Spleen (tissue), 11 donors: ENCODE measurements at regions not wholly inside any gene's neighbourhood (a gene's known extent, or its start where the extent isn't known, plus 50 kb on each side); places are given as distances from the start of the nearest gene placed in this dataset.

Experiments
- DNase-seq: peaks from one replicate; pipeline ENCODE4 v3.0.0-alpha.2; 2020
- H3K27ac ChIP-seq, 8 donors: fragments of 200-600 bp; sonication (generic) in 7 of 8; 1 replicate in 4 of 8; 2 replicates in 4 of 8; pipeline versions ENCODE4 v1.5.0 to v1.8.0; 2016 to 2021; ENCODE audit warnings: inconsistent platforms in 4 of 8, mild to moderate bottlenecking in 4 of 8, moderate library complexity in 1 of 8
- H3K27me3 ChIP-seq, 7 donors: fragments of 200-600 bp; sonication (generic) in 6 of 7; replicated peaks in 1 of 7; 1 replicate in 4 of 7; 2 replicates in 3 of 7; pipeline versions ENCODE4 v1.5.0 to v1.8.0; 2016 to 2021; ENCODE audit warnings: inconsistent platforms in 3 of 7, mild to moderate bottlenecking in 1 of 7
- H3K36me3 ChIP-seq, 6 donors: fragments of 200-600 bp; sonication (generic) in 5 of 6; 1 replicate in 4 of 6; 2 replicates in 2 of 6; pipeline versions ENCODE4 v1.5.0 to v1.8.0; 2016 to 2021; ENCODE audit warnings: inconsistent platforms in 2 of 6
- H3K4me1 ChIP-seq, 6 donors: fragments of 200-600 bp; sonication (generic) in 5 of 6; 1 replicate in 3 of 6; 2 replicates in 3 of 6; pipeline versions ENCODE4 v1.5.0 to v1.8.0; 2016 to 2021; ENCODE audit warnings: inconsistent platforms in 3 of 6
- H3K4me3 ChIP-seq, 8 donors: fragments of 200-600 bp; sonication (generic) in 7 of 8; 1 replicate in 4 of 8; 2 replicates in 4 of 8; pipeline versions ENCODE4 v1.5.0 to v1.8.0; 2016 to 2021; ENCODE audit warnings: inconsistent platforms in 4 of 8, mild to moderate bottlenecking in 4 of 8, moderate library complexity in 2 of 8
- H3K9me3 ChIP-seq, 8 donors: fragments of 200-600 bp; sonication (generic) in 7 of 8; 1 replicate in 4 of 8; 2 replicates in 4 of 8; pipeline versions ENCODE4 v1.5.0 to v1.8.0; 2016 to 2021; ENCODE audit warnings: inconsistent platforms in 4 of 8
- POLR2A ChIP-seq, 3 donors: fragments of 450-650 bp; IDR thresholded peaks; one replicate each; pipeline ENCODE4 v1.5.1; 2017; ENCODE audit warnings: antibody characterized with exemption in 3 of 3, mild to moderate bottlenecking in 1 of 3
- POLR2AphosphoS5 ChIP-seq, 3 donors: sonication (generic); formaldehyde crosslinking; IDR thresholded peaks; one replicate each; pipeline ENCODE4 v1.5.1; 2017; ENCODE audit warnings: antibody characterized with exemption in 3 of 3
- WGBS, 5 donors: extraction: QIAGEN DNeasy Blood & Tissue Kit in 3 of 5; methylation state at CpG; one replicate each; pipeline versions ENCODE4 v1.1.5 to v1.1.7; 2013 to 2018; 5-methylcytosine and 5-hydroxymethylcytosine counted together
- intact Hi-C: fragments of 100-400 bp; cut with DNase I; formaldehyde crosslinking; loops from one replicate; pipeline ENCODE4 v1.15.0; 2023; ENCODE audit warnings: low total_unique reads
- TF ChIP-seq, protein P1 (sequence below), 11 experiments: fragments of 200-600 bp in 7 of 11; fragments of 450-650 bp in 4 of 11; sonication (generic) in 4 of 11; IDR thresholded peaks in 8 of 11; conservative IDR thresholded peaks in 3 of 11; 1 replicate in 7 of 11; 2 replicates in 4 of 11; pipeline versions ENCODE4 v1.4.0 to v1.8.0; 2016 to 2021; ENCODE audit warnings: antibody characterized with exemption in 11 of 11, inconsistent platforms in 4 of 11, mild to moderate bottlenecking in 1 of 11
- donor health status: healthy with polysubstance abuse.
- donor health status: DM: no; HTN: no; CAD: no; lungs with moderate emphysema.
- donor health status: DM: no; HTN: no; CAD: no.
- donor health status: Bipolar disorder and iron deficiency.
- donor health status: healthy.
- donor health status: DM: no; HTN: no; CAD: no.
- donor health status: DM: yes; HTN: yes; CAD: no.

DNA sequence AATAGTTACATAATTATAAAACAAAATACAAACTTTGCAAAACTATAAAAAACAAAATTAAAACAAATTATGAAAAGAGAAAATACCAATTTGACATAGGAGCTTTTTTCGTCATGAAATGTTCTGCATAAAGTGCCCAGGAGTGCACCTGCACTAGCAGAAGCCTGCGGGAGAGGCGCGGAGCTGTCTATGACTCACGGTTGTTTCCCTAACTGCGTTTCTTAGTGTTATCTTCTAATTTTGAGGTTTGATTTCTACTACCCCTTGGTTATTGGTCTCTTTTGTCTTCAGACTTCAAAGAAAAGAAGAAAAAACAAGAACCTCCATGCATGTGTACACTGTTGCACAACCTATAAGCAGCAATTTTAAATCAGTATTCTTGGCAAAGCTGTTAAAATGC is 740.9 kb upstream of the LRRC4C start:
- Histone ChIP-seq H3K36me3 (no peaks in the 10 kb centered on the region), H3K9me3 (peaks cover 0 to 34% (median 6%) of the 10 kb centered on the region in 8 donors), H3K27me3 (no peaks in the 10 kb centered on the region), H3K4me1 (no peaks in the 10 kb centered on the region), H3K4me3 (no peak overlapping the region), H3K27ac (no peak overlapping the region)
- 90 to 95% (median 95%) methylated on average over 6 of the region's 6 CpGs for WGBS, 5 donors
- peak; percentile 56 for DNase-seq
- TF ChIP-seq POLR2A (IDR thresholded peaks at IDR 0.05) (no peak), POLR2AphosphoS5 (IDR thresholded peaks at IDR 0.05) (no peak)
- TF ChIP-seq, protein P1, sequence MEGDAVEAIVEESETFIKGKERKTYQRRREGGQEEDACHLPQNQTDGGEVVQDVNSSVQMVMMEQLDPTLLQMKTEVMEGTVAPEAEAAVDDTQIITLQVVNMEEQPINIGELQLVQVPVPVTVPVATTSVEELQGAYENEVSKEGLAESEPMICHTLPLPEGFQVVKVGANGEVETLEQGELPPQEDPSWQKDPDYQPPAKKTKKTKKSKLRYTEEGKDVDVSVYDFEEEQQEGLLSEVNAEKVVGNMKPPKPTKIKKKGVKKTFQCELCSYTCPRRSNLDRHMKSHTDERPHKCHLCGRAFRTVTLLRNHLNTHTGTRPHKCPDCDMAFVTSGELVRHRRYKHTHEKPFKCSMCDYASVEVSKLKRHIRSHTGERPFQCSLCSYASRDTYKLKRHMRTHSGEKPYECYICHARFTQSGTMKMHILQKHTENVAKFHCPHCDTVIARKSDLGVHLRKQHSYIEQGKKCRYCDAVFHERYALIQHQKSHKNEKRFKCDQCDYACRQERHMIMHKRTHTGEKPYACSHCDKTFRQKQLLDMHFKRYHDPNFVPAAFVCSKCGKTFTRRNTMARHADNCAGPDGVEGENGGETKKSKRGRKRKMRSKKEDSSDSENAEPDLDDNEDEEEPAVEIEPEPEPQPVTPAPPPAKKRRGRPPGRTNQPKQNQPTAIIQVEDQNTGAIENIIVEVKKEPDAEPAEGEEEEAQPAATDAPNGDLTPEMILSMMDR (IDR thresholded peaks at IDR 0.05 in 8 of 11, conservative IDR thresholded peaks at IDR 0.05 in 3 of 11), result no peak
- intact Hi-C loops, result no loop called here

DNA sequence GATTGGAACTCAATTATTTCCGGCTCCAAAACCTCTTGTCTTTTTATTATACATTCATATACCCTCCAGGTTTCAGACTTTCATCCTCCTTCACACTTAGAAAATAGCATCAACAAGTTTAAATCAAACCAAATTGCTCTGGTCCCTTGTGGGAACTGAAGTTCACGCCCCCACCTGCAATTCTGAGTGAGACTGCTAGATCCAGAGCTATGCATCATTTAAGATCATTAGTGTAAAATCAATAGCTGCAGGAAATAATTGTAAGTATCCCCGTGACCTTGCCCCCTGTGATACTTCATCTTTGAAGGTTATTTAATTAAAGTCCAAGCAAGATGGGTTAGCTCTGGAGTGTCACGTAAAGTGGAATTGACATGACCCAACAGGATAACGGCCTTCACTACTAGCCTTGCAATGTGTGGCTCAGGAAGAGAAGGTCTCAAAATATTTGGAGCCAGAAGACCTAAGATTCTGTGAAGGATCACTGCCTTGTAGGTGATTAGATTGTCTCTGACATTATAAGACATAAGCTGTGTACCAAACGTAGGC is 742.2 kb upstream of the LRRC4C start:
- no peaks in the 10 kb centered on the region for H3K4me1 ChIP-seq
- DNase-seq, result no peak
- no peak overlapping the region for H3K27ac ChIP-seq
- H3K9me3 ChIP-seq, result peaks cover 0 to 34% (median 9%) of the 10 kb centered on the region in 8 donors
- H3K27me3 ChIP-seq, result no peaks in the 10 kb centered on the region
- intact Hi-C loops, result no loop called here
- WGBS, 5 donors, result 74 to 88% (median 80%) methylated on average over 6 of the region's 6 CpGs
- TF ChIP-seq POLR2A (IDR thresholded peaks at IDR 0.05), result no peak
- TF ChIP-seq, protein P1 (IDR thresholded peaks at IDR 0.05 in 8 of 11, conservative IDR thresholded peaks at IDR 0.05 in 3 of 11), result no peak
- TF ChIP-seq POLR2AphosphoS5 (IDR thresholded peaks at IDR 0.05), result no peak
- no peak overlapping the region for H3K4me3 ChIP-seq
- H3K36me3 ChIP-seq, result no peaks in the 10 kb centered on the region

DNA sequence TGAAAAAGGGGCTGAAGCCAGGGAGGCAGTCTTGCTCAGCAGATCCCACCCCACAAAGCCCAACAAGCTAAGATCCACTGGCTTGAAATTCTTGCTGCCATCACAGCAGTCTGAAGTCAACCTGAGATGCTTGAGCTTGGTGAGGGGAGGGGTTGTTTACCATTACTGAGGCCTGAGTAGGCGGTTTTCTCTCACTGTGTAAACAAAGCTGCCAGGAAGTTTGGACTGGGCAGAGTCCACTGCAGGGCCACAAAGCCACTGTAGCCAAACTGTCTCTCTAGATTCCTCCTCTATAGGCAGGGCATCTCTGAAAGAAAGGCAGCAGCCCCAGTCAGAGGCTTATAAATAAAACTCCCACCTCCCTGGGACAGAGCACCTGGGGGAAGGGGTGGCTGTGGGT is 746.1 kb upstream of the LRRC4C start:
- Histone ChIP-seq H3K4me1 (no peaks in the 10 kb centered on the region), H3K9me3 (peaks cover 0 to 29% (median 13%) of the 10 kb centered on the region in 8 donors), H3K36me3 (no peaks in the 10 kb centered on the region), H3K27me3 (no peaks in the 10 kb centered on the region), H3K27ac (no peak overlapping the region), H3K4me3 (no peak overlapping the region)
- WGBS, 5 donors, result 53 to 75% (median 57%) methylated on average over 1 of the region's 1 CpG
- TF ChIP-seq POLR2A (IDR thresholded peaks at IDR 0.05) (no peak), POLR2AphosphoS5 (IDR thresholded peaks at IDR 0.05) (no peak)
- TF ChIP-seq, protein P1 (IDR thresholded peaks at IDR 0.05 in 8 of 11, conservative IDR thresholded peaks at IDR 0.05 in 3 of 11), result no peak
- DNase-seq, result no peak
- intact Hi-C loops, result no loop called here

DNA sequence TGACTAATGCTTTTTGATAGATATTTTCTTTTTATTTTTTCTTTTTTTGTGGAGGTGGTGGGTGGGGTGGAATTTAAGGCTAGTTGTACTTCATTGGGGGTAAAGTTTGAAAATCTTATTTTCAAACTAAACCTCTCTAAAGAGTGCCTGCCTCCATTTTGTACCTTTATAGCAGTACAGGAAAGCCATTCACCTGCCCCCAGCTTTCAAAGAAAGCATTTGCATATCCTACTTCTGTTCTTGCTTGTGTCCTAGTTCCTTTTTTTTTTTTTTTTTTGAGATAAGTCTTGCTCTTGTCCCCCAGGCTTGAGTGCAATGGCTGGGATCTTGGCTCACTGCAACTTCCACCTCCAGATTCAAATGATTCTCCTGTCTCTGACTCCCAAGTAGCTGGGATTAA is 766.2 kb upstream of the LRRC4C start:
- TF ChIP-seq, protein P1 (IDR thresholded peaks at IDR 0.05 in 8 of 11, conservative IDR thresholded peaks at IDR 0.05 in 3 of 11), result no peak
- TF ChIP-seq POLR2A (IDR thresholded peaks at IDR 0.05) (no peak), POLR2AphosphoS5 (IDR thresholded peaks at IDR 0.05) (no peak)
- H3K4me3 ChIP-seq, result no peak overlapping the region
- no peak for DNase-seq
- no peaks in the 10 kb centered on the region for H3K27me3 ChIP-seq
- intact Hi-C loops, result no loop called here
- H3K9me3 ChIP-seq, result peaks cover 0 to 19% (median 10%) of the 10 kb centered on the region in 8 donors
- no peak overlapping the region for H3K27ac ChIP-seq
- no peaks in the 10 kb centered on the region for H3K36me3 ChIP-seq
- no peaks in the 10 kb centered on the region for H3K4me1 ChIP-seq
